Activated T-helper 17 cell treated with anti-CD3 and anti-CD28 coated beads, Interleukin-2, amount 50 U/mL, for 72 hours (primary cell): ENCODE measurements at regions not wholly inside any gene's neighbourhood (a gene's known extent, or its start where the extent isn't known, plus 50 kb on each side); places are given as distances from the start of the nearest gene placed in this dataset.

Experiments used
- ATAC-seq: fragments of 150-1000 bp; cut with Tn5 transposase; replicated peaks from 2 replicates; pipeline ENCODE4 v1.10.0; 2021; ENCODE audit warnings: mild to moderate bottlenecking, moderate library complexity
- H3K27ac Mint-ChIP-seq: one replicate; pipeline ENCODE4 v1.8.0; 2022; ENCODE audit warnings: mixed read lengths
- H3K27me3 Mint-ChIP-seq: one replicate; pipeline ENCODE4 v1.8.0; 2022; ENCODE audit warnings: mixed read lengths
- H3K36me3 Mint-ChIP-seq: one replicate; pipeline ENCODE4 v1.8.0; 2022; ENCODE audit warnings: low read depth, mild to moderate bottlenecking, mixed read lengths
- H3K4me1 Mint-ChIP-seq: one replicate; pipeline ENCODE4 v1.8.0; 2022; ENCODE audit warnings: mixed read lengths
- H3K4me3 Mint-ChIP-seq: one replicate; pipeline ENCODE4 v1.8.0; 2022; ENCODE audit warnings: mild to moderate bottlenecking, mixed read lengths
- H3K9me3 Mint-ChIP-seq: one replicate; pipeline ENCODE4 v1.8.0; 2022; ENCODE audit warnings: mixed read lengths

- Mint-ChIP-seq H3K27ac (no peak overlapping the region), H3K36me3 (no peaks in the 10 kb centered on the region), H3K27me3 (peaks cover 6% of the 10 kb centered on the region), H3K9me3 (no peaks in the 10 kb centered on the region), H3K4me3 (no peak overlapping the region), H3K4me1 (no peaks in the 10 kb centered on the region)
- no peak for ATAC-seq
Measured at GRCh38 chr1:22374001-22374400, 77.7 kb upstream of the ZBTB40 start.

- Mint-ChIP-seq H3K4me3 (no peak overlapping the region), H3K27ac (no peak overlapping the region), H3K27me3 (peaks cover 4% of the 10 kb centered on the region), H3K9me3 (no peaks in the 10 kb centered on the region), H3K36me3 (no peaks in the 10 kb centered on the region), H3K4me1 (no peaks in the 10 kb centered on the region)
- no peak for ATAC-seq
Measured at GRCh38 chr1:22375601-22376000, 76.0 kb upstream of the ZBTB40 start.

- Mint-ChIP-seq H3K36me3 (no peaks in the 10 kb centered on the region), H3K4me3 (no peak overlapping the region), H3K9me3 (no peaks in the 10 kb centered on the region), H3K27me3 (peaks cover 7% of the 10 kb centered on the region), H3K4me1 (no peaks in the 10 kb centered on the region), H3K27ac (no peak overlapping the region)
- no peak for ATAC-seq
Measured at GRCh38 chr1:22376001-22376400, 75.7 kb upstream of the ZBTB40 start.

GRCh38 chr1:22376546-22376945 is 75.1 kb upstream of the ZBTB40 start:
- Mint-ChIP-seq H3K4me1 (no peaks in the 10 kb centered on the region), H3K4me3 (no peak overlapping the region), H3K27ac (no peak overlapping the region), H3K27me3 (peaks cover 8% of the 10 kb centered on the region), H3K9me3 (no peaks in the 10 kb centered on the region), H3K36me3 (no peaks in the 10 kb centered on the region)
- ATAC-seq = no peak

GRCh38 chr1:22376976-22377375 is 74.7 kb upstream of the ZBTB40 start:
- peaks cover 8% of the 10 kb centered on the region for H3K27me3 Mint-ChIP-seq
- H3K9me3 Mint-ChIP-seq = no peaks in the 10 kb centered on the region
- ATAC-seq = no peak
- no peaks in the 10 kb centered on the region for H3K4me1 Mint-ChIP-seq
- H3K27ac Mint-ChIP-seq = no peak overlapping the region
- no peaks in the 10 kb centered on the region for H3K36me3 Mint-ChIP-seq
- H3K4me3 Mint-ChIP-seq = no peak overlapping the region

GRCh38 chr1:22379566-22379965 is 72.1 kb upstream of the ZBTB40 start:
- Mint-ChIP-seq H3K4me3 (no peak overlapping the region), H3K36me3 (no peaks in the 10 kb centered on the region), H3K27me3 (peaks cover 20% of the 10 kb centered on the region), H3K27ac (no peak overlapping the region), H3K4me1 (no peaks in the 10 kb centered on the region), H3K9me3 (no peaks in the 10 kb centered on the region)
- no peak for ATAC-seq

GRCh38 chr1:22380024-22380785 is 71.4 kb upstream of the ZBTB40 start:
- H3K4me3 Mint-ChIP-seq = no peak overlapping the region
- no peaks in the 10 kb centered on the region for H3K36me3 Mint-ChIP-seq
- H3K27ac Mint-ChIP-seq = no peak overlapping the region
- H3K27me3 Mint-ChIP-seq = peaks cover 20% of the 10 kb centered on the region
- H3K4me1 Mint-ChIP-seq = no peaks in the 10 kb centered on the region
- ATAC-seq = no peak
- no peaks in the 10 kb centered on the region for H3K9me3 Mint-ChIP-seq

- no peaks in the 10 kb centered on the region for H3K36me3 Mint-ChIP-seq
- peaks cover 31% of the 10 kb centered on the region for H3K27me3 Mint-ChIP-seq
- no peaks in the 10 kb centered on the region for H3K9me3 Mint-ChIP-seq
- ATAC-seq = no peak
- no peak overlapping the region for H3K4me3 Mint-ChIP-seq
- H3K4me1 Mint-ChIP-seq = no peaks in the 10 kb centered on the region
- H3K27ac Mint-ChIP-seq = no peak overlapping the region
Measured at GRCh38 chr1:22383526-22384294, 67.9 kb upstream of the ZBTB40 start.

- H3K27me3 Mint-ChIP-seq = peaks cover 29% of the 10 kb centered on the region
- H3K36me3 Mint-ChIP-seq = no peaks in the 10 kb centered on the region
- no peaks in the 10 kb centered on the region for H3K4me1 Mint-ChIP-seq
- H3K4me3 Mint-ChIP-seq = no peak overlapping the region
- no peak for ATAC-seq
- no peaks in the 10 kb centered on the region for H3K9me3 Mint-ChIP-seq
- no peak overlapping the region for H3K27ac Mint-ChIP-seq
Measured at GRCh38 chr1:22385537-22385936, 66.1 kb upstream of the ZBTB40 start.

- no peak overlapping the region for H3K27ac Mint-ChIP-seq
- no peak for ATAC-seq
- H3K9me3 Mint-ChIP-seq = no peaks in the 10 kb centered on the region
- no peak overlapping the region for H3K4me3 Mint-ChIP-seq
- H3K27me3 Mint-ChIP-seq = peaks cover 31% of the 10 kb centered on the region
- H3K36me3 Mint-ChIP-seq = no peaks in the 10 kb centered on the region
- H3K4me1 Mint-ChIP-seq = no peaks in the 10 kb centered on the region
Measured at GRCh38 chr1:22386774-22387173, 64.9 kb upstream of the ZBTB40 start.

GRCh38 chr1:22387919-22388580 is 63.6 kb upstream of the ZBTB40 start:
- H3K36me3 Mint-ChIP-seq = no peaks in the 10 kb centered on the region
- H3K27ac Mint-ChIP-seq = no peak overlapping the region
- no peak for ATAC-seq
- H3K9me3 Mint-ChIP-seq = no peaks in the 10 kb centered on the region
- no peak overlapping the region for H3K4me3 Mint-ChIP-seq
- H3K27me3 Mint-ChIP-seq = peaks cover 34% of the 10 kb centered on the region
- no peaks in the 10 kb centered on the region for H3K4me1 Mint-ChIP-seq

- Mint-ChIP-seq H3K4me3 (no peak overlapping the region), H3K36me3 (no peaks in the 10 kb centered on the region), H3K27ac (no peak overlapping the region), H3K4me1 (no peaks in the 10 kb centered on the region), H3K27me3 (peaks cover 34% of the 10 kb centered on the region), H3K9me3 (no peaks in the 10 kb centered on the region)
- ATAC-seq = no peak
Measured at GRCh38 chr1:22388671-22389450, 62.8 kb upstream of the ZBTB40 start.

- Mint-ChIP-seq H3K27me3 (peaks cover 56% of the 10 kb centered on the region), H3K9me3 (no peaks in the 10 kb centered on the region)
Measured at GRCh38 chr1:22393587-22393986, 58.1 kb upstream of the ZBTB40 start.

GRCh38 chr1:22398656-22399420 is 52.8 kb upstream of the ZBTB40 start:
- Mint-ChIP-seq H3K27me3 (peaks cover 65% of the 10 kb centered on the region), H3K4me3 (no peak overlapping the region), H3K36me3 (no peaks in the 10 kb centered on the region), H3K4me1 (peaks cover 8% of the 10 kb centered on the region), H3K9me3 (no peaks in the 10 kb centered on the region), H3K27ac (no peak overlapping the region)
- no peak for ATAC-seq

More at GRCh38 chr1:22393587-22393986, 58.1 kb upstream of the ZBTB40 start:
- no peaks in the 10 kb centered on the region for H3K36me3 Mint-ChIP-seq
- no peak overlapping the region for H3K4me3 Mint-ChIP-seq
- H3K27ac Mint-ChIP-seq = no peak overlapping the region
- no peak for ATAC-seq
- H3K4me1 Mint-ChIP-seq = peaks cover 3% of the 10 kb centered on the region
